Gastroesophageal sphincter (tissue), 3 donors: ENCODE measurements at regions not wholly inside any gene's neighbourhood (a gene's known extent, or its start where the extent isn't known, plus 50 kb on each side); places are given as distances from the start of the nearest gene placed in this dataset.

ENCODE experiments used
- CTCF ChIP-seq, 4 experiments: fragments of 200-600 bp in 2 of 4; fragments of 450-650 bp in 2 of 4; sonication (generic) in 1 of 4; IDR thresholded peaks; one replicate each; pipeline ENCODE4 v1.5.1; 2017 to 2019; ENCODE audit warnings: antibody characterized with exemption in 4 of 4, mild to moderate bottlenecking in 2 of 4, moderate library complexity in 2 of 4
- EP300 ChIP-seq: sonication (generic); formaldehyde crosslinking; IDR thresholded peaks from one replicate; pipeline ENCODE4 v1.6.1; 2017; ENCODE audit warnings: antibody characterized with exemption, mild to moderate bottlenecking
- POLR2A ChIP-seq, 2 donors: fragments of 450-650 bp; IDR thresholded peaks; one replicate each; pipeline ENCODE4 v1.6.1; 2017; ENCODE audit warnings: antibody characterized with exemption in 2 of 2, mild to moderate bottlenecking in 2 of 2, moderate library complexity in 1 of 2
- POLR2AphosphoS5 ChIP-seq: sonication (generic); formaldehyde crosslinking; IDR thresholded peaks from one replicate; pipeline ENCODE4 v1.6.1; 2017; ENCODE audit warnings: antibody characterized with exemption

DNA sequence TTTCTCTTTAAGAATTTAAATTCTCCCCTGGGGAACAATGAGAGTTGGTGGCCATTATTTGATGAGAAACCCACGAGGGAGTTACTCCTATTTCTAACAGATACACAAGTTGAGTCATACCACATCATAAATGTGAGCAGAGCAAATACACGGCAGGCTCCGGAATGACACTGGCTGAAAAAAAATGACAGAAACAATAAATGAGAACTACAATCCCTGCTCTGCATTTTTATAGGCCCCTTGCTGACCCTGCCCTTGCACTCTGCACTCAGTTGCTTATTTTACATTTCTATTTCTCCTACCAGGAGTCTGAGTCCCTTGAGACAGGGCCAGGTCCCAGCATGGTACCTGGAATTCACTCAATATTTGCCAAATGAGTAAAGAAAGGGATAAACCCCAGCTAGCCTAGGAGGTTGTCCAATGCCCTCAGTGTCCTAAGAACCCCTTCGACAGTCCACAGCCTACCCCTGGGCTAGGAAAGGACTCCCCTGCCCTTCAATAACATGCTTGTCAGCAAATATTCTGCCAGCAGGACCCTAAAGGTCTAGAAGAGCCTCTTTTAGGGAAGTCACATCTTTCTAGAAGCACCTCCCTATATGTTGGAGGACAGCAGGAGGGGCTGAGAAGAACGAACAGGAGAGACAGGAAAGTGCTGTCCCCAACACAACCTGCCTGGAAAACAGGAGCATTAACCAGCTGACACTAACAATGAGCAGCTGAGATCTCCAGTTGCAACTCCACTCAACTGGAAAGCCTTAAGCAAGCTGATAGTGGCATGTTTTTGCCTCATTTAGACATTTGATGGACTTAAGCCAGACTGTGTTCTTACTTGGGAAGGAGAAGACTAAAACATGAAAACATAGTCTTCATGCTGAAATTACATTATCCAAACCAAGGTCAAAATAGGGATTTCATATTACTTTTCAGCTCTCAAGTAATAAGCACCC is 191.2 kb downstream of the ACTL7B start:
- TF ChIP-seq POLR2AphosphoS5 (no peak), CTCF (IDR thresholded peaks at IDR 0.05) (no peak), POLR2A (IDR thresholded peaks at IDR 0.05) (no peak), EP300 (no peak)
